ENCODE measurements at regions not wholly inside any gene's neighbourhood (a gene's known extent, or its start where the extent isn't known, plus 50 kb on each side); places are given as distances from the start of the nearest gene placed in this dataset.

DNA sequence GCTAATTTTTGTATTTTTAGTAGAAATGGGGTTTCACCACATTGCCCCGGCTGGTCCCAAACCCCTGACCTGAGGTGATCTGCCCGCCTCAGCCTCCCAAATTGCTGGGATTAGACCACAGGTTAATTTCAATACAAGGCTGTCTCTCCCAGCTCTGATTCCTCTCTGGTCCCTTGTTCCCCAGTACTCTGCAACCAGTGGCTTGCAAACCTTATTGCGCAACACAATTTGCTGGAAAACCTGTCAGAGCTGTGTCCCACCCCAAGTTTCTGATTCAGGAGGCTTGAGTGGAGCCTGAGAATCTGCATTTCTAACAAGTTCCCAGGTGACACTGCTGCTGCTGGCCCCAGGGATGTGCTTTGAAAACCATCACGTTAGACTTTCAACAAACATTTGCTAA is 96.2 kb upstream of the SRSF6 start:
- Histone ChIP-seq H3K4me1 (no peaks in the 10 kb centered on the region), H3K27me3 (ENCODE audit: insufficient read depth in 3 of 3, low read length in 2 of 3) (peaks cover 0 to 5% (median 0%) of the 10 kb centered on the region in 3 donors), H3K27ac (no peak overlapping the region), H3K9me3 (no peaks in the 10 kb centered on the region), H3K4me3 (no peak overlapping the region), H3K36me3 (ENCODE audit: insufficient read depth in 1 of 2, low read depth in 1 of 2) (no peaks in the 10 kb centered on the region)
- TF ChIP-seq CTCF (IDR thresholded peaks at IDR 0.05): no peak
- intact Hi-C loops (cut with DNase I): no loop called here
- no peak for DNase-seq
- no peak for ATAC-seq
- 75 to 88% (median 79%) methylated on average over 4 of the region's 4 CpGs for WGBS, 3 donors

DNA sequence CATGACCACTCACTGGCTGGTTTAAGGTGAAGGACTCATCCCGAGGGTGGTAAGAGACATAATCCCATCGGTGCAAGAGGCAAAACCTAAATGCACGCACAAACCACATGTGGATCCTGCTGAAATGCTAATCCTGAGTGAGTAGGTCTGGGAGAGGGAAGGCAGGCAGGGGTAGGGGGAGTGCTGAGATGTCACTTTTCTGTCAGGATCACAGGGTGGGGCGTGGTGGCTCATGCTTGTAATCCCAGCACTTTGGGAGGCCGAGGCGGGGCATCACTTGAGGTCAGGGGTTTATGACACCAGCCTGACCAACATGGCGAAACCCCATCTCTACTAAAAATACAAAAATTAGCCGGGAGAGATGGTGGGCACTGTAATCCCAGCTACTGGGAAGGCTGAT is 97.7 kb upstream of the SRSF6 start:
- ATAC-seq: no peak
- intact Hi-C loops (cut with DNase I): no loop called here
- WGBS, 3 donors: 79 to 86% (median 82%) methylated on average over 8 of the region's 8 CpGs
- TF ChIP-seq CTCF (IDR thresholded peaks at IDR 0.05): no peak
- H3K4me1 ChIP-seq: no peaks in the 10 kb centered on the region
- H3K27ac ChIP-seq: no peak overlapping the region
- no peaks in the 10 kb centered on the region for H3K36me3 ChIP-seq (ENCODE audit: insufficient read depth in 1 of 2, low read depth in 1 of 2)
- DNase-seq: no peak
- H3K4me3 ChIP-seq: no peak overlapping the region
- no peaks in the 10 kb centered on the region for H3K27me3 ChIP-seq (ENCODE audit: insufficient read depth in 3 of 3, low read length in 2 of 3)
- no peaks in the 10 kb centered on the region for H3K9me3 ChIP-seq

- intact Hi-C loops (cut with DNase I): no loop called here
These were observed 98.9 kb upstream of the SRSF6 start for GRCh38 chr20:43358811-43359210.

GRCh38 chr20:43357352-43357751 is 100.3 kb upstream of the SRSF6 start:
- Histone ChIP-seq H3K4me1 (no peaks in the 10 kb centered on the region), H3K9me3 (no peaks in the 10 kb centered on the region), H3K27me3 (ENCODE audit: insufficient read depth in 3 of 3, low read length in 2 of 3) (no peaks in the 10 kb centered on the region), H3K36me3 (ENCODE audit: insufficient read depth in 1 of 2, low read depth in 1 of 2) (no peaks in the 10 kb centered on the region), H3K4me3 (no peak overlapping the region), H3K27ac (no peak overlapping the region)
- WGBS, 3 donors: 78 to 96% (median 92%) methylated on average over 6 of the region's 6 CpGs
- ATAC-seq: no peak
- DNase-seq: no peak
- TF ChIP-seq CTCF (IDR thresholded peaks at IDR 0.05): no peak
- intact Hi-C loops (cut with DNase I): no loop called here

More at GRCh38 chr20:43358811-43359210, 98.9 kb upstream of the SRSF6 start:
- H3K36me3 ChIP-seq (ENCODE audit: insufficient read depth in 1 of 2, low read depth in 1 of 2): no peaks in the 10 kb centered on the region
- no peaks in the 10 kb centered on the region for H3K9me3 ChIP-seq
- no peak for TF ChIP-seq CTCF (IDR thresholded peaks at IDR 0.05)
- H3K27me3 ChIP-seq (ENCODE audit: insufficient read depth in 3 of 3, low read length in 2 of 3): no peaks in the 10 kb centered on the region
- ATAC-seq (no peak), DNase-seq (no peak)
- no peaks in the 10 kb centered on the region for H3K4me1 ChIP-seq
- no peak overlapping the region for H3K27ac ChIP-seq
- no peak overlapping the region for H3K4me3 ChIP-seq
- WGBS, 3 donors: 92 to 93% (median 93%) methylated on average over 2 of the region's 2 CpGs

DNA sequence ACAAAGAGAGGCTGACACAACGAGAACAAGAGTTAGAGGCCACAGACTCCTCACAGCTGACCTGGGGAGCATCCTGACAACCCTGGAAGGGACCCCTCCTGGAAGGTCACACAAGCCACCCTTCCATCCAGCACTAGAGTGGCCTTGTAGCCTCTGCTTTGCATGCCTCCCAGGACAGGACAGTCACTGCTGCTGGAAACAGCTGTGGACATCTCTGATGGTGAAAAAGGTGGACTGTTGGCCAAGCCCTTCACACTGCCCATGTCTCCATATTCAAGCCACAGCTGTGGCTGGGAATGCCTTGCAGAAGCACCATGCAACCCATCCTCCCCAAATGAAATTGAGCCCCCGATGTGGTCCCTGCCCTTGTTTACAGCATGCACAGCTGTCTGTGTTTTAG is 102.1 kb upstream of the SRSF6 start:
- TF ChIP-seq CTCF (IDR thresholded peaks at IDR 0.05): no peak
- Histone ChIP-seq H3K4me1 (no peaks in the 10 kb centered on the region), H3K4me3 (no peak overlapping the region), H3K27ac (no peak overlapping the region), H3K36me3 (ENCODE audit: insufficient read depth in 1 of 2, low read depth in 1 of 2) (no peaks in the 10 kb centered on the region), H3K9me3 (no peaks in the 10 kb centered on the region), H3K27me3 (ENCODE audit: insufficient read depth in 3 of 3, low read length in 2 of 3) (no peaks in the 10 kb centered on the region)
- DNase-seq: no peak
- no peak for ATAC-seq
- WGBS, 3 donors: 28 to 47% (median 33%) methylated on average over 2 of the region's 2 CpGs
- intact Hi-C loops (cut with DNase I): no loop called here

All from psoas muscle (tissue), 7 donors.